Head of caudate nucleus (tissue), 42 donors: ENCODE measurements at regions not wholly inside any gene's neighbourhood (a gene's known extent, or its start where the extent isn't known, plus 50 kb on each side); places are given as distances from the start of the nearest gene placed in this dataset.

Experiments
- DNase-seq, 42 donors: peaks; one replicate each; pipeline versions ENCODE4 v3.0.0 to v3.0.0-alpha.2; 2020 to 2021; ENCODE audit warnings: mixed read lengths in 7 of 42
- intact Hi-C: fragments of 100-400 bp; cut with DNase I; formaldehyde crosslinking; loops from one replicate; pipeline ENCODE4 v1.15.0; 2022

DNA sequence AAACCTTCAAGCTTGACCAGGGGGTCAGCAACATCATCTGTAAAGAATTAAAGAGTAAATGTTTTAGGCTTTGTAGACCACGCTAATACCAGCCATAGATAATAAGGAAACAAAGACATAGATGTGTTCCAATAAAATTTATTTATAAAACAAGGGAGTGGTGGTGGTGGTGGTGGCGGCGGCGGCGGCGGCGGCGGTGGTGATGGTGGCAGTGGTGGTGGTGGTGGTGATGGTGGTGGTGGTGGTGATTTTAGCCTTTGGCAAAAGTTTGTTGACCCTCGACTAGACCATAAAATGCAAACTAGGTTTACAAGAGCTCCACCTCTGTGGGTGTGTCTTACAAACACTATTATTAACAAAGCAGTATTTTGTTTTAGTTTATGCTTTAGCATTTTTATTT lies 222.3 kb upstream of the SPOCK3 start:
- intact Hi-C loops = no loop called here
- DNase-seq = no peak

- intact Hi-C loops = no loop called here
- no peak for DNase-seq
Observed at GRCh38 chr4:167469436-167469835, 235.1 kb upstream of the SPOCK3 start.

GRCh38 chr4:167475951-167476350 lies 241.7 kb upstream of the SPOCK3 start:
- DNase-seq = no peak
- intact Hi-C loops = no loop called here

- DNase-seq = no peak
- intact Hi-C loops = no loop called here
Observed at GRCh38 chr4:167492007-167492406, 257.7 kb upstream of the SPOCK3 start.

GRCh38 chr4:167509551-167509950 lies 275.3 kb upstream of the SPOCK3 start:
- peak in 1 of 42 donors; percentile 2 for DNase-seq
- intact Hi-C loops = no loop called here

DNA sequence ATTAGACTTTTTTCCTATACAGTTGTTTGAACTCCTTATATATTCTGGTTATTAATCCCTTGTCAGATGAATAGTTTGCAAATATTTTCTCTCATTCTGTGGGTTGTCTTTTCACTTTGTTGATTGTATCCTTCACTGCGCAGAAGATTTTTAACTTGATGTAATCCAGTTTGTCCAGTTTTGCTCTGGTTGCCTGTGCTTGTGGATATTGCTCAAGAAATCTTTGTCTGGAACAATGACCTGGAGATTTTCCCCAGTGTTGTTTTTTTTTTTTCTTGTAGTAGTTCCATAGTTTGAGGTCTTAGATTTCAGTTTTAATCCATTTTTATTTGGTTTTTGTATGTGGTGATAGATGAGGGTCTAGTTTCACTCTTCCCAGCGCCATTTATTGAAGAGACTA lies 289.8 kb upstream of the SPOCK3 start:
- intact Hi-C loops = no loop called here
- DNase-seq = no peak

DNA sequence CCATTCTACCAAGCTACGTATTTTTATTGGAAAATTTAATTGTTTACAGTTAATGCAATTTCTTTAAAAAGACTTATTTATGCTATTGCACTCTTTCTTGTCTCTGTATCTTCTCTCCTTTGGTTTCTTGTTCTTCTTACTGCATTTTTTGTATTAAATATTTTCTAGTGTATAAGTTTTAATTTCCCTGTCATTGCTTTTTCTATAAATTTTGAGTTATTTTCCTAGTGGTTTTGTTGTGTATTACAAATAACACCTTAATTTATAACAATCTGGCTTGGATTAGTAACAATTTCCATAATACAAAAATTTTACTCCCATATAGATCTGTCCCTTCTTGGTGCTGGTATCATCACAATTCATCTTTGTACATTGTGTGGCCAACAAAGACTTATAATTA lies 303.5 kb upstream of the SPOCK3 start:
- intact Hi-C loops = no loop called here

DNA sequence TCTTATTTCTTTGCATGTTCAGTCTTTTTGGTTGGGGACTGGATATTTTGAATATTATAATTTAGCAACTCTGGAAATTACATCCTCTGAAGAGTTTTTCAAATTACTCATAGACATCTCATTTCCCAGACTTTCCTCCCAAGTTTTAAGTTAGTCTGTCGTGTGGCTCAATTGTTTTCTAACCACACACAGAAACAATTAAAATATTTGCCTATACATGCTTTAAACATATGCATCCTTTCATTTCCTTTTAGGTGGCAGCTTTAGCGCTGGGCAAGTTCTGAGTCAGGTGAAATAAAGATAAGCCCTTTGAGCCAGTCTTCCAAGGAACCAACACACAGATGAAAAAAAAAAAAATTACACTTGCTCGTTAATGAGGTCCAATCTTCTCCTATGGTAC lies 307.0 kb upstream of the SPOCK3 start:
- intact Hi-C loops = no loop called here
- no peak for DNase-seq

More for the DNA sequence above, 303.5 kb upstream of the SPOCK3 start:
- no peak for DNase-seq

GRCh38 chr4:167544391-167544790 lies 310.1 kb upstream of the SPOCK3 start:
- intact Hi-C loops = no loop called here
- DNase-seq = no peak

DNA sequence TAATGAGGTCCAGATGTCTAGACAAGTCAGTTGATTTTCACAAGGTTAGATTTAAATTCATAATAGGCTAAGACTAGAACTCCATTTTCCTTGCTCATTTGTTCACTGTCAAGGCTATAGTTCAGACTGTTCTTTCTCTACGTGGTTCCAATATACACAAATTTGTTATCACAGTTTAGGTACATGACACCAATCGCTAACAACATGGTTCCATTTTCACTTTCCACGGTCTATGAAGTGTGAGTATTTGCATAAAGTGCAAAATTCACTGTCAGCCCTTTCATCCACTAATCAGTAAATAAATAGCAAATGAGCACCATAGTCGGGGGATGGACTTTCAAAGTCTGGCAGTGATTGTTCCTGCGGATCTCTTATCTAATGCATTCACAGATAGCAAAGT lies 315.7 kb upstream of the SPOCK3 start:
- intact Hi-C loops = no loop called here
- no peak for DNase-seq

DNA sequence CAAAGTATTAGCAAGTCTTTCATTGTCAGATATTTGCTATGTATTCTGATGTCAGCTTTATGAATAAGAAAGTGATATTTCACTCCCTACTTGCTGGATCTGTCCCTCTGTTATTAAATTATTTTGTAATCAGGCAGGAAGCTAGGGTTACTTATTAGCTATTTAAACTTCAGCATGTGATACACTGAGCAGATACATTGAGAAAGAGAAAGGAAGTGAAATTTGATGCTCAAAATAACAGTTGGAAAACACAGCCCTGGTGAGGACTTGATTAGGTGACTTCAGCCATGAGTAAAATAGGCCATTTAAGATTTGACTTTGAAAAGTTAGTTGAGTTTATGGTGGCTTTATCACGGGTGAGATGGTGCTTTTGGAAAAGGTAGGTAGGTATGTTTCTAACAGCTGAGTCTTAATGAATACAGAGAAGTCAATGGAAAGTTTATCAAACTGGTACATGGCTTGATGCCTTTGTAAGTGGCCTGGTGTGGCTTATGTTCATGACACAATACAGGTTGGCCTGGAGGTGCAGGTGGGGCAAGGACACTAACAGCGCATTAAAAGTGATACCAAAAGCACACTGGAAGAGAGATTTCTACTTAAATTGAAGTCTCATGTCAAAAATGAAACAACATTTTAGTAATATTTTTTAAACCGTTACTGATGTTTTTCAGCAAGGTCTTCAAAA lies 321.2 kb upstream of the SPOCK3 start:
- intact Hi-C loops = no loop called here
- DNase-seq = no peak

GRCh38 chr4:167578906-167579305 lies 344.6 kb upstream of the SPOCK3 start:
- intact Hi-C loops = no loop called here

DNA sequence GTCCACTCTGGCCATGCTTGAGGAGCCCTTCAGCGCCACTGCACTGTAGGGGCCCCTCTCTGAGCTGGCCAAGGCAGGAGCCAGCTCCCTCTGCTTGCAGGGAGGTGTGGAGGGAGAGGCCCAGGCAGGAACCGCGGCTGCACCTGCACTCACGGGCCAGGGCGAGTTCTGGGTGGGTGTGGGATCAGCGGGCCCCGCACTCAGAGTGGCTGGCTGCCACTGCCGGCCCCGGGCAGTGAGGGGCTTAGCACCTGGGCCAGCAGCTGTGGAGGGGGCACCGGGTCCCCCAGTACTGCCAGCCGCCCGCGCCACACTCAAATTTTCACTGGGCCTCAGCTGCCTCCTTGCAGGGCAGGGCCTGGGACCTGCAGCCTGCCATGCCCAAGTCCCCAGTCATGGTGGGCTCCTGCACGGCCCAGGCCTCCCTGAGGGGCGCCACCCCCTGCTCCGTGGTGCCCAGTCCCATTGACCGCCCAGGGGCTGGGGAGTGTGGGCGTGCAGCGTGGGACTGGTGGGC lies 347.2 kb upstream of the SPOCK3 start:
- intact Hi-C loops = no loop called here
- no peak for DNase-seq

More at GRCh38 chr4:167578906-167579305, 344.6 kb upstream of the SPOCK3 start:
- no peak for DNase-seq

- no peak for DNase-seq
- intact Hi-C loops = no loop called here
Observed at GRCh38 chr4:167587361-167587760, 353.1 kb upstream of the SPOCK3 start.

DNA sequence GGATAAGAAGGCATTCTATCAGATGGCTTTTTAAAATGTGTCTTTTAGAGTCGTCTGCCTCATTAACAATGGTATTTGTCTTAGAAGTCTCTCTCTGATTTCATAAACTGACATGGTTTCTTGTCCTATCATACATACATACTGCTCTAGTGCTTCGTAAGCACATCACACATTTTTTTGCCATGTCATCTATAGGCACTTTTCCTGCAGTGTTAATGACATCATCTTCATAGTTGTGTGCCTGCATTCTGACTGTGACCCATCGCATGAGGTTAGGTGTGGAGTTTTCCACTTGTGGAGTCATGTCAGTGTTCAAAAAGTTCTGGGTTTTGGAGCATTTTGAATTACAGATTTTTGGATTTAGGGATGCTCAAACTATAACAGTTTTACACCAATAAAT lies 361.6 kb upstream of the SPOCK3 start:
- no peak for DNase-seq
- intact Hi-C loops = no loop called here

GRCh38 chr4:167602157-167602556 lies 367.9 kb upstream of the SPOCK3 start:
- no peak for DNase-seq
- intact Hi-C loops = no loop called here

DNA sequence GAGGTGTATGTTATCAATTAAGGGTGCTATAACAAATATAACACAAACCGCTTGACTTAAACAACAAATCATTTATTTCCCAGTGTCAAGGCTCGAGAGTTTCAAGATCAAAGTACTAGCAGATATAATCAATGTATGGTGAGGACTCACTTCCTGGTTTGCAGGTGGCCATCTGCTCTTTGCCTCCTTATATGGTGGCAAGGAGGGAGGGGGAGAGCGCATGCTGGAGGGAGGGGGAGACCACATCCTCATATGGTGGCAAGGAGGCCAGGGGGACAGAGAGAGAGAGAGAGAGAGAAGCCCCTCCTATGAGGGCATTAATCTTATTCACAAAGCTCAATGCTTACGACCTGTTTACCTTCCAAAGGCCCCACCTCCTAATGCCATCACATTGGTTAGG lies 372.3 kb upstream of the SPOCK3 start:
- intact Hi-C loops = no loop called here
- DNase-seq = no peak

GRCh38 chr4:167613381-167613780 lies 379.1 kb upstream of the SPOCK3 start:
- intact Hi-C loops = no loop called here
- peak in 1 of 42 donors; percentile 3 for DNase-seq

GRCh38 chr4:167614866-167615265 lies 380.6 kb upstream of the SPOCK3 start:
- DNase-seq = no peak
- intact Hi-C loops = no loop called here

GRCh38 chr4:167616476-167616875 lies 382.2 kb upstream of the SPOCK3 start:
- intact Hi-C loops = no loop called here
- DNase-seq = no peak

DNA sequence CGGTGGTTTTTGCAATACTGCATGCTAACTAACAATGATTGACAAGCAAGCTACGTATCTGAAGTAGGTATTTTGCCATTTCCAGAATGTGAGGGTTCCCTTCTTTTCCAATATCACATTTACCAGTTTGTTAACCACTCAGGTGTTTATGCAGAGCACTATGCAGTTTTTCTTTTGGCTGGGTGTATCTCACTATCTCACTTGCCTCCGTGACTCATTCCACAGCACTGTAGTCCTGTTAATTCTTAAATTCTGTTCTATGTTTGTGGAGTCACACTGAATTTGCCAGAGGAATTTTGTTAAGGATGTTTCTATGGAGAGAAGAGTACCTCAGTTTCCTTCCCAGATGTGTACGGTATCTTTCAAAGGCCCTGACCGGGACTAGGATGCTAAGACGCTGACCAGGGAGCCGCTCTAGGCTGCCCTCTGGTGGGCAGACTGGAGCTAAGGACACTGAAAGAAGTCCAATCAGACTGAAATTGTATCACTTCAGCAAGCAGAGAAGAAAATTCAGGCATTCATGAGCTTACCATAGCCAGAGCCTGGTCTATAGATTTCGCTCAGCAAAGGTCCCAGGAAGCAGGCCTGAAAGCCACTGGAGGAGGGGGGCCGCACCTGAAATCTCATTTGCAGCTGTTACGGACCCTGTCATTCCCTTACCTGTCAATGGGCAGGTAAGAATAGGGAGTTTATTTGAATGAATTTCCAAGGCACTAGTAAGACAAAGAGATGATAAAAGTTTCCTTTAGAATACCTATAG lies 388.4 kb upstream of the SPOCK3 start:
- DNase-seq = peak; percentile 4 to 88 (median 74)
- intact Hi-C loops = loop anchor here (5.0 kb wide), 1 partner anchor 1460 kb away; no protein-coding TSS in a partner anchor
